Smooth muscle cell (in vitro differentiated cells): ENCODE measurements at regions not wholly inside any gene's neighbourhood (a gene's known extent, or its start where the extent isn't known, plus 50 kb on each side); places are given as distances from the start of the nearest gene placed in this dataset.

ENCODE experiments used
- DNase-seq: peaks from one replicate; lab custom pipeline; 2025; ENCODE audit not compliant: unreplicated experiment; lab: John Stamatoyannopoulos, UW
- H2AFZ ChIP-seq: fragments of 200-600 bp; sonication (generic); 2 replicates; pipeline ENCODE4 v1.6.0; 2016; ENCODE audit warnings: antibody characterized with exemption, low read depth, mild to moderate bottlenecking
- H3F3A ChIP-seq: fragments of 200-600 bp; sonication (generic); 2 replicates; pipeline ENCODE4 v1.6.0; 2017; ENCODE audit warnings: antibody characterized with exemption, low read depth
- H3K27ac ChIP-seq: fragments of 200-600 bp; sonication (generic); 2 replicates; pipeline ENCODE4 v1.5.1; 2016; ENCODE audit warnings: low read depth, mild to moderate bottlenecking
- H3K27me3 ChIP-seq: fragments of 200-600 bp; sonication (generic); 2 replicates; pipeline ENCODE4 v1.6.1; 2016; ENCODE audit warnings: low read depth, mild to moderate bottlenecking
- H3K36me3 ChIP-seq: fragments of 200-600 bp; sonication (generic); 2 replicates; pipeline ENCODE4 v1.5.1; 2016; ENCODE audit warnings: low read depth
- H3K4me1 ChIP-seq: fragments of 200-600 bp; sonication (generic); 2 replicates; pipeline ENCODE4 v1.5.1; 2016; ENCODE audit warnings: low read depth
- H3K4me2 ChIP-seq: fragments of 200-600 bp; sonication (generic); 2 replicates; pipeline ENCODE4 v1.6.0; 2016; ENCODE audit warnings: mild to moderate bottlenecking
- H3K4me3 ChIP-seq: fragments of 200-600 bp; sonication (generic); 2 replicates; pipeline ENCODE4 v1.5.1; 2016; ENCODE audit warnings: mild to moderate bottlenecking
- H3K79me2 ChIP-seq: fragments of 200-600 bp; sonication (generic); 2 replicates; pipeline ENCODE4 v1.6.0; 2016; ENCODE audit warnings: low read depth, mild to moderate bottlenecking
- H3K9ac ChIP-seq: fragments of 200-600 bp; sonication (generic); 2 replicates; pipeline ENCODE4 v1.6.0; 2016; ENCODE audit warnings: low read depth
- H3K9me3 ChIP-seq: fragments of 200-600 bp; sonication (generic); replicated peaks from 2 replicates; pipeline ENCODE4 v1.5.1; 2016; ENCODE audit warnings: low read depth
- H4K20me1 ChIP-seq: fragments of 200-600 bp; sonication (generic); 2 replicates; pipeline ENCODE4 v1.6.0; 2016; ENCODE audit warnings: low read depth
- WGBS: methylation state at CpG from one replicate; pipeline ENCODE4 v1.1.7; 2016; ENCODE audit warnings: low lambda C conversion rate; 5-methylcytosine and 5-hydroxymethylcytosine counted together
- TF ChIP-seq, protein P1 (sequence below): fragments of 200-600 bp; sonication (generic); IDR thresholded peaks from 2 replicates; pipeline ENCODE4 v1.5.1; 2017; ENCODE audit warnings: borderline replicate concordance, mild to moderate bottlenecking, antibody characterized with exemption; ENCODE audit not compliant: insufficient read depth, poor library complexity, severe bottlenecking

DNA sequence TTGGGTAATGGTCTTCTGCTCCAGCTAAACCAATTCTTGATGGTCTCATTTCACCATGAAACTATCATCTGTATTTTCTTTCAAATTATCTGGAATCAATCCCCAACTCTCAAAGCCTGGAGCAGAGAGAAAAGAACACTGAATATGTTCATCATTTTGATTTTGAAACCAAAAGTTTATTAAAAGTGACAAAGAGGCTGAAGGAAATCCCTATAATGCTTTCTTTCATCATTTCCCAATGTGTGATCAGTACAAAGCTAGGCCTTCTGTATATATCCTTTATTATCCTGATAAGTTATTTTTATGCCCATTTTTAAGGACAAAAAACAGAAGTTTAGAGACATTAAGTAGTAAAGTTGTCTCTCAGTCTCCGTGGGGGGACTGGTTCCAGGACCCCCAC lies 50.1 kb upstream of the MBNL1 start:
- Histone ChIP-seq H3K9ac (no peak overlapping the region), H3K4me2 (no peak overlapping the region), H3K9me3 (no peaks in the 10 kb centered on the region), H3K36me3 (no peaks in the 10 kb centered on the region), H3F3A (no peaks in the 10 kb centered on the region), H3K4me1 (no peaks in the 10 kb centered on the region), H3K27me3 (no peaks in the 10 kb centered on the region), H3K79me2 (no peaks in the 10 kb centered on the region), H2AFZ (no peak overlapping the region), H3K27ac (no peak overlapping the region), H4K20me1 (no peaks in the 10 kb centered on the region), H3K4me3 (no peak overlapping the region)
- DNase-seq, result no peak
- TF ChIP-seq, protein P1, sequence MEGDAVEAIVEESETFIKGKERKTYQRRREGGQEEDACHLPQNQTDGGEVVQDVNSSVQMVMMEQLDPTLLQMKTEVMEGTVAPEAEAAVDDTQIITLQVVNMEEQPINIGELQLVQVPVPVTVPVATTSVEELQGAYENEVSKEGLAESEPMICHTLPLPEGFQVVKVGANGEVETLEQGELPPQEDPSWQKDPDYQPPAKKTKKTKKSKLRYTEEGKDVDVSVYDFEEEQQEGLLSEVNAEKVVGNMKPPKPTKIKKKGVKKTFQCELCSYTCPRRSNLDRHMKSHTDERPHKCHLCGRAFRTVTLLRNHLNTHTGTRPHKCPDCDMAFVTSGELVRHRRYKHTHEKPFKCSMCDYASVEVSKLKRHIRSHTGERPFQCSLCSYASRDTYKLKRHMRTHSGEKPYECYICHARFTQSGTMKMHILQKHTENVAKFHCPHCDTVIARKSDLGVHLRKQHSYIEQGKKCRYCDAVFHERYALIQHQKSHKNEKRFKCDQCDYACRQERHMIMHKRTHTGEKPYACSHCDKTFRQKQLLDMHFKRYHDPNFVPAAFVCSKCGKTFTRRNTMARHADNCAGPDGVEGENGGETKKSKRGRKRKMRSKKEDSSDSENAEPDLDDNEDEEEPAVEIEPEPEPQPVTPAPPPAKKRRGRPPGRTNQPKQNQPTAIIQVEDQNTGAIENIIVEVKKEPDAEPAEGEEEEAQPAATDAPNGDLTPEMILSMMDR, result no peak
- WGBS, result 100% methylated on average over 1 of the region's 1 CpG
